Activated T-cell treated with anti-CD3 and anti-CD28 coated beads for 1 hour (primary cell): ENCODE measurements at regions not wholly inside any gene's neighbourhood (a gene's known extent, or its start where the extent isn't known, plus 50 kb on each side); places are given as distances from the start of the nearest gene placed in this dataset.
"Not testable (repeated sequence)": the region's sequence is repeated elsewhere in the genome, so short reads cannot be mapped to it uniquely, and the experiment has no call there.

Experiments
- DNase-seq: peaks from one replicate; pipeline ENCODE4 v3.0.0-alpha.2; 2020; ENCODE audit warnings: low read depth

GRCh38 chr3:194950906-194951628 lies 265.4 kb downstream of the FAM43A start:
- DNase-seq, result no peak

GRCh38 chr3:194951629-194951920 lies 265.9 kb downstream of the FAM43A start:
- not testable (repeated sequence) for DNase-seq

GRCh38 chr3:194951931-194952582 lies 266.4 kb downstream of the FAM43A start:
- DNase-seq, result no peak

- no peak for DNase-seq
These were observed 267.2 kb downstream of the FAM43A start for GRCh38 chr3:194952841-194953241.

GRCh38 chr3:194953291-194953690 lies 267.6 kb downstream of the FAM43A start:
- DNase-seq, result no peak

- no peak for DNase-seq
These were observed 269.9 kb downstream of the FAM43A start for GRCh38 chr3:194955546-194955945.

GRCh38 chr3:194955979-194956696 lies 270.5 kb downstream of the FAM43A start:
- no peak for DNase-seq

GRCh38 chr3:194956697-194957396 lies 271.2 kb downstream of the FAM43A start:
- no peak for DNase-seq

- no peak for DNase-seq
These were observed 272.1 kb downstream of the FAM43A start for GRCh38 chr3:194957743-194958240.

GRCh38 chr3:194959217-194959616 lies 273.5 kb downstream of the FAM43A start:
- no peak for DNase-seq

GRCh38 chr3:194959666-194960065 lies 274.0 kb downstream of the FAM43A start:
- DNase-seq, result not testable (repeated sequence)

GRCh38 chr3:194960446-194961032 lies 274.9 kb downstream of the FAM43A start:
- no peak for DNase-seq

- DNase-seq, result no peak
These were observed 275.5 kb downstream of the FAM43A start for GRCh38 chr3:194961149-194961548.

GRCh38 chr3:194961571-194961970 lies 275.9 kb downstream of the FAM43A start:
- DNase-seq, result no peak

GRCh38 chr3:194962056-194962455 lies 276.4 kb downstream of the FAM43A start:
- no peak for DNase-seq

- DNase-seq, result no peak
These were observed 279.1 kb downstream of the FAM43A start for GRCh38 chr3:194964809-194965208.

GRCh38 chr3:194967151-194968117 lies 281.8 kb downstream of the FAM43A start:
- DNase-seq, result no peak

- DNase-seq, result no peak
These were observed 284.4 kb downstream of the FAM43A start for GRCh38 chr3:194970066-194970465.

GRCh38 chr3:194971009-194971408 lies 285.3 kb downstream of the FAM43A start:
- DNase-seq, result no peak

- DNase-seq, result no peak
These were observed 286.3 kb downstream of the FAM43A start for GRCh38 chr3:194971965-194972364.

- DNase-seq, result no peak
These were observed 287.0 kb downstream of the FAM43A start for GRCh38 chr3:194972641-194973040.
